HG02623 (cell line): ENCODE measurements at regions not wholly inside any gene's neighbourhood (a gene's known extent, or its start where the extent isn't known, plus 50 kb on each side); places are given as distances from the start of the nearest gene placed in this dataset.

Source experiments
- ATAC-seq: cut with Tn5 transposase; IDR thresholded peaks from one replicate; pipeline ENCODE4 v1.9.1; 2021; ENCODE audit warnings: moderate library complexity; ENCODE audit not compliant: unreplicated experiment

- peak; percentile 99 for ATAC-seq
Measured at GRCh38 chr4:107183155-107183774, 147.2 kb upstream of the DKK2 start.

GRCh38 chr4:107182347-107182746 is 146.2 kb upstream of the DKK2 start:
- ATAC-seq, result no peak

- no peak for ATAC-seq
Measured at GRCh38 chr4:107166873-107167450, 130.8 kb upstream of the DKK2 start.

- no peak for ATAC-seq
Measured at GRCh38 chr4:107166181-107166580, 130.1 kb upstream of the DKK2 start.

- no peak for ATAC-seq
Measured at GRCh38 chr4:107164962-107165475, 128.9 kb upstream of the DKK2 start.

GRCh38 chr4:107156443-107156842 is 120.3 kb upstream of the DKK2 start:
- ATAC-seq, result no peak

GRCh38 chr4:107155366-107155765 is 119.3 kb upstream of the DKK2 start:
- no peak for ATAC-seq

GRCh38 chr4:107153956-107154355 is 117.8 kb upstream of the DKK2 start:
- no peak for ATAC-seq

GRCh38 chr4:107153228-107153627 is 117.1 kb upstream of the DKK2 start:
- ATAC-seq, result no peak

GRCh38 chr4:107151173-107151572 is 115.1 kb upstream of the DKK2 start:
- ATAC-seq, result no peak

GRCh38 chr4:107148904-107149303 is 112.8 kb upstream of the DKK2 start:
- ATAC-seq, result no peak

- no peak for ATAC-seq
Measured at GRCh38 chr4:107147873-107148272, 111.8 kb upstream of the DKK2 start.

- ATAC-seq, result no peak
Measured at GRCh38 chr4:107138433-107138832, 102.3 kb upstream of the DKK2 start.

GRCh38 chr4:107133965-107134653 is 98.0 kb upstream of the DKK2 start:
- ATAC-seq, result no peak

- no peak for ATAC-seq
Measured at GRCh38 chr4:107131295-107131694, 95.2 kb upstream of the DKK2 start.

GRCh38 chr4:107130157-107130556 is 94.0 kb upstream of the DKK2 start:
- no peak for ATAC-seq

GRCh38 chr4:107129611-107130010 is 93.5 kb upstream of the DKK2 start:
- no peak for ATAC-seq

GRCh38 chr4:107129076-107129475 is 93.0 kb upstream of the DKK2 start:
- no peak for ATAC-seq

- no peak for ATAC-seq
Measured at GRCh38 chr4:107128116-107128515, 92.0 kb upstream of the DKK2 start.

GRCh38 chr4:107125496-107125895 is 89.4 kb upstream of the DKK2 start:
- ATAC-seq, result no peak

GRCh38 chr4:107122736-107123135 is 86.6 kb upstream of the DKK2 start:
- ATAC-seq, result no peak

GRCh38 chr4:107120661-107121060 is 84.5 kb upstream of the DKK2 start:
- no peak for ATAC-seq
